ENCODE measurements at regions not wholly inside any gene's neighbourhood (a gene's known extent, or its start where the extent isn't known, plus 50 kb on each side); places are given as distances from the start of the nearest gene placed in this dataset.

DNA sequence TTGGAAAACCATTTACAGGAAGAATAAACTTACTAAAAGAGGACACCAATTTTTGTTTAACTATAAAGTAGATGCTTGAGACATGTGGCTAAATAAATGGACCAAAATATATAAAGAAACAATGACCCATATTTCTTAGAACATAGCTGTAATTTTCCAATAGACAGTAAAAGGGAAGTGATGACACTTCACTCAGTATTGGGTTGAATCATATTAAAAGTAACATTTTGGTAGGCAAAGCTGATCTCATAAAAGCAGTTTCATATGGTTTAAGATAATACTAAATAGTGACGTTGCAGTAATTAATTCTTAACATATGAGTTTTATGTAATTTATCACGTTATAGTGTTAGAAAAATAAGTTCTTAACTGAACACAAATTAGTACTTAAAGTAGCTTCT lies 308.9 kb upstream of the RUNX1 start:
- TF ChIP-seq CTCF (conservative IDR thresholded peaks at IDR 0.05; ENCODE audit: low read length) (no peak), EZH2phosphoT487 (IDR thresholded peaks at IDR 0.05; ENCODE audit: borderline replicate concordance) (no peak)
